HG03108 (cell line): ENCODE measurements at regions not wholly inside any gene's neighbourhood (a gene's known extent, or its start where the extent isn't known, plus 50 kb on each side); places are given as distances from the start of the nearest gene placed in this dataset.

Experiments
- ATAC-seq: cut with Tn5 transposase; IDR thresholded peaks from one replicate; pipeline ENCODE4 v1.9.1; 2021; ENCODE audit warnings: moderate library complexity; ENCODE audit not compliant: unreplicated experiment

DNA sequence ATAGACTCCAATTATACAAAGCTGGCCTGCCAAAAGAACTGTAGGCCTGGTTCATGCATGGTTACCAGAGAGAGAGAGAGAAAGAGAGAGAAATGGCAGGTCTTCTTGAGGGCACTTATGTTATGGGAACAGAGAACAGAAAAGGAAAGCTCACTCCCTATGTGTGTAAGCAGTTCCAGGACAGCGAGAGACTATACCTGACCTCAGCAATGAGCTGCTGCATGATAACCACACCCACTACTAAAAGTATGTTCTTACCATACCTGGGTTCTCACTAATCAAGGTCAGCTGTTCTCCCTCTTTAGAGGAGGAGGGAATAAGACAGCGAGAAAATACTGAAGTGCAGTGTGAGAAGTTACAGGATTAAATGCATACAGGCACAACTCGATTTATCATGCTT lies 583.3 kb downstream of the GBA3 start:
- ATAC-seq, result no peak

DNA sequence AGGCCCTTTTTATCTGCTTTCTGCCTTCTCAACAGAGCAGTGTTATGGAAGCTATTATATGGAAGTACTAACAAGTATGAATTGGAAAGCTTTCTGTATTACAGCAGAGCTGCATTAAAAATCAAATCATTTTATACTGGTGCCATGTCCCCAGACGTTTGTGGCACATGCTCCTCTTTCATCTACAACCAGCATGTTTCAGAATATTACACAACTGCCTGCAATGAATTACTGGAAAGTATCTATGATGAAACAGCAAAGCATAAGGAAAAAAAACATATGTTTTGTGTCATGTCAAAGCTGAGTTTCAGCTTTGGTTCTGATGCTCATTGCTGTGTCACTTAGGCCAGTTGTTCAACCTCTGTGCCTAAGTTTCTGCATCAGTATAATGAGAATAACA lies 576.8 kb downstream of the GBA3 start:
- ATAC-seq, result no peak

DNA sequence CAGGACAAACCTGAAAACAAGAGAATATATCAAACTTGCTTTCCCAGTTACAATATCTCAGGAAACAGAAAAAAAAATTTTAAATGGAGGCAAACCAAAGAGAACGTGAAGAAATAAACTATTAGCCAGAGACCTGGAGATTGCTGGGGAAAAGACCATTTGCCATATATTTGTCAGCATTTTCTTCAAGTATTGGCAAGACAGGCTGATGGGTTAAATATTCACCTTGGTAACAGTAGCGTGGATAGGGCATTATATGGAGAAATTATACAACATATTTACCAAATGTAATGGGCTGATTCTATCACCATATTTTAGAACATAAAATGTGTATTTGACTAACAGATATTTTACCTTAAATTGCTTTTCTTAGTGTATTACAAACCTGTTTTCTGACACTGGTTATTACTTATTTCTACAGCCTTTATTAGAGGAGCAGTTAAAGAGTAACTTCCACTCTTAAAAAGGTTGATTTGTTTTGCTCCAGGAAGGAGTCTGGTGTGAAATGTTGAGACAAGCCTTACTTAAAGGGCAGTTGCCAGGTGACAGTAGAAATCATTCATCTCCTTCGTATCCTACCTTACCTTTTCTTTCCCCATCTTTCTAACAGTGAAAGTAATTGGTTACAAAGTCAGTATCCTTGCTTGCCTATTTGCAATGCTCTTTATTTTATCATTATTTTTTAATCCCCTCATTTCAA lies 575.5 kb downstream of the GBA3 start:
- no peak for ATAC-seq

DNA sequence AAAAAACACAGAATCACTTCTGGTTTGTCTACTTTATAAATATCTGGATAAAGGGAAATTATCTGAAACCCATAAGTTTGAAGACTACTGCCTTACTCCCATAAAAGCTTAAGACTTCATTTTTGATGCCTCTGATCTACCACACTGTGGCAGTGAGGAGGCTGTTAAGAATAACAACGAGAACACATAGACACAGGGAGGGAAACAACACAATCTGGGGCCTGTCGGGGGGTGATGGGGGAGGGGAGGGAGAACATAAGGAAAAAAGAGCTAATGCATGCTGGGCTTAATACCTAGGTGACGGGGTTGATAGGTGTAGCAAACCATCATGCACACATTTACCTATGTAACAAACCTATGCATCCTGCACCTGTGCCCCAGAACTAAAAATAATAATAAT lies 573.7 kb downstream of the GBA3 start:
- ATAC-seq, result no peak

DNA sequence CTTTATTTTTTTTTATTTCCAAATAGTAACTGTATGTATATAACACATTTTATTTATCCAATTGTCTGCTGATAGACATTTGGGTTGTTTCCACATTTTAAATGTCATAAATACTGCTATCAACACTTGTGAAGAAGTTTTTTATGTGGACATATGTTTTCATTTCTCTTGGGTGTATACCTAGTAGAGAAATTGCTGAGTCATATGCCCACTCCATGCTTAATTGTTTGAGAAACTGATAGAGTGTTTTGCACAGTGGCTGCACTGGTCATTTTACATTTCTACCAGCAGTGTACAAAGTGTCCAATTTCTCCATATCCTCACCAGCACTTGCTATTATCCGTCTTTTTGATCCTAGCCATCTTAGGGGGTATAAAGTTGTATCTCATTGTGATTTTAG lies 567.8 kb downstream of the GBA3 start:
- ATAC-seq, result no peak

DNA sequence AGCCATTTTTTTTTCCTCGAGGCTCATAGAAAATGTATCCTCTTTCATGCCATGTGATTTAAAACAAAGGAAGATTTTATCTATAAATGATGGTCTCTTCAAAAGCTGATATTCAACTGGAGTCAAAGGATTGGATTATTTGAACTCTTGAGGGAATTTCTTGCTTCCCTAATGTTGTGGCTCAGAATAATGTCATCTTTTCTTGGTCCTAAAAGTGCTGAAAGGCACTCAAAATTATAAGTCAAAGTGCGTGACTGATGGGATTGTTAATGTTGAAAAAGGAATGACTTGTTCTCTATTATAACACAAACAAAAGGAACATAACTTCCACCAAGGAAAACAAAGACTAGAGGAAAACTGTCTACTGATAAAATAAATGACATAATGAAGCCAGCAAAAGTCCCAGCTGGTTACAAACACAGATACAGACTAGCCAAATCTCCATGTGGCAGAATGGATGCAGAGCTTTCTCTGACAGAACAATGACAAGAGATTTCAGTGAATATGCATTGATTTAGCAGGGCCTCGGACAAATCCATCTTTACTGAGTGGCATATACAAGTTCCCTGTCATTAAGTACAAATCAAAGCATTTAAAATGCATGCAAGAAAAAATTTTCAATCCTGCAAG lies 552.6 kb downstream of the GBA3 start:
- no peak for ATAC-seq

DNA sequence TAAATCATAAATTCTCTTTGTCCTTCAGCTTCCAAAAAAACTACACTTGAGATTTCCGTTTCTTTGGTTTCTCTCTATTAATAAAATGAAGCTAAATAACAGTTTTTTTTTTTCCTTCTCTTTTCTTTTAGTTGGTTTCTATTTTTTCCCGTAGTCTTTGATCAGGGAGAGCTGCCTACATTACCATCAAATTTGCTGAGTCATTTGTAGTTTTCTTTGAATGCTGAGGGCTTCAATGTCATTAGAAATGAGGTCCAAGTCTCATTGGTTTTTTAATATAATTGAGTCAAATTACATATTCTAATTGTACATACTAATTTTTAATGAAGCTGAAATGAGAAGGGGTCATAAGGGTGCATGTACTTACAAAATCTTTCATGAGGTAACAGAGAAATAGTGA lies 550.2 kb downstream of the GBA3 start:
- ATAC-seq, result no peak

DNA sequence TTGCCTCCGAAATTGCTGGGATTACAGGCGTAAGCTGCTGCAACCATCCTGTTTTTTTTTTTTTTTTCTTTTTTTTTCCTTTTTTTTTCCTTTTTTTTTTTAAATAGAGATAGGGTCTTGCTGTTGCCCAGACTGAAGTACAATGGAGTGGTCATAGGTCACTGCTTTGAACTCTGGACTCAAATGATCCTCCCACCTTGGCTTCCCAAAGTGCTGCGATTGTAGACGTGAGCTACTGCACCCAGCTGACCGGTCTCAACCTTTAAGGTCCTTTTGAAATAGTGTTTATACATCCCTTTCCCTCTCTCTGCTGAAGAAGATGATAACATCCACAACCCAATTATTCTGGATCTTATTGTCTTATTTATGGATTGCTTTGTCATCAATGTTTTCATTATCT lies 548.7 kb downstream of the GBA3 start:
- ATAC-seq, result no peak

DNA sequence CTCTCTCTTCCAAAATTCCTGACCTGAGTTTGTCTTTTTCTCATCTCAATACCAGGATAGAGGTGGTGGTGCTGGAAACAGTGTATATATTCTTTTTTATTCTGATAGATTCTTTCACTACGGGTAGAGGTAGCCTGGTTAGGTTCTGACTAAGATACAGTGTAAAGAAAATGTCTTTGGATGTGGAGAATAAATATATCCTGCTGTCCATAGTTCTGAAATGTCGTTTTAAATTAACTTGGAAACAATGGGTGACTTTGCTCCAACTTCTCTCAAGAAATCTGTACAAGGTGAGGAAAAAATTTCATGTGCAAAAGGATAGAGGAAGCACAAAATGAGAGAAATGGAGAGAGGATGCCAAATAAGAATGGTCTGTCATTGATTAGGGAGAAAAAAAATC lies 546.1 kb downstream of the GBA3 start:
- ATAC-seq, result no peak

DNA sequence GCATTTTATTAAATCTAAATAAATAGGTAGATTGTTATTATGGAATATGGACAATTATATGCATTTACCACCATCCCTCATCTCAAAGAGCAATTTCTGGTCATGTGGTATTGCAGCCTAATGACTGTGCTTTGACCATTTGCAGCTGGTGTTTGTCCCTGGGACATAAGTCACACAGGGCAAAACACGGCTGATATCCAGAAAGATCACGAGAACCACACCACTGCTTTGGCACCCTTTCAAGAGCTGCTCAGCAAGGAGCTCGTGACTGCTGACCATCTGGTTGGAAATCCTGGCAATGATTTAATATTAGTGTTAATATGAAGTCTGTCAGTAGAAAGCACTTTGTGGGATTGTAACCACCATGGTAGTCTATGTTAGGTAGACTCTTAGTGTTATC lies 545.0 kb downstream of the GBA3 start:
- no peak for ATAC-seq

DNA sequence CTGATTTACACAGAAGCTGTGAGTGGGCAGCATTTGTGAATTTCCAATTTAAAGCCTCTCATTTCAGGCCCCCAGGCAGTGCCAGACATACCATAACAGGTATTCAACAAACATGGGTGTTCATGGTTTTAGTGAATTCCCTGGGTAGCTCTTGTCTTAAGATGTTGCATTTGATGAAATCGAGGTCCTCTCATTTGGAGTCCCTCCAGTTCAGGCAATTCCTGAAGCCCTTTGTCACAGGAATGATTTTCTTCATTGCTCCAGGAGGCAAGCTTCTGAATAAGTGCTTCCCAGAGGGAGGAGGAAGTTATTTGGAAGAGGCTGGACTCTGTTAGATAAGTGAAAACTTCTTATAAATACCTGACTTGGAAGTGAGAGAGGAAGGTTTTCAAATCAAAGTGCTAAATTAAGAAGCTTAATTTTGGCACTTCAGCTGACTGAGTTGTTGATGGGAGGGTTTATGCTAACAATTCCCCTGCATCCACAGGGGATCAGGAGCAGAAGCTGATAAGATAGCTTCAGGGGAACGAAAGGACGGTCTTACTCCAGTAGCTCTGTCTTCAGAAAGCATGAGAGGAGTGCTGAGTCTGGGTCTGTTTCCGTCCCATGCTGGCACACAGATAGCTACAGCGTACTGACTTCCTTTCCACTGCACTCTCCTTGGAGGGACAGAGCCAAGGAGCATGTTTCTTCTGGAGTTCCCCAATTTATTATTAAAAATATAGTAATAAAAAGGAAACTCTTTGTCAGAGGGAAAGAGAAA lies 543.1 kb downstream of the GBA3 start:
- no peak for ATAC-seq

DNA sequence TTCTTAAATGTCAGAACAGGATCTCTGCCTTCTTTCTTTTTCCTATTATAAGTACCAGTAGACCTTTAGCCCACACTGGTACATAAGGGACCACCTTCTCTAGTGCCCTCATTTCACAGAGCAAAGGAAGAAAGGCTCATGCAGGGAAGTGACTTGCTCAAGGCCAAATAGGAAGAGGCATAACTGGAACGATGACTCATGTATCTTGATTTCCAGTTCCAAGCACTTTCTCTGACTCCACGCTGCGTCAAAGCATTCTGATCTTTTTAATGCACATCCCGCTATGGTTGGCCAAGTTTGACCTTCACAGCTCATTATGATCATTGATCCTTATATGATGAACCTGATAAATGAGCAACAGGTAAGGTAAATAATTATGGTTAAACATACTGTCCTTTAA lies 542.0 kb downstream of the GBA3 start:
- ATAC-seq, result no peak

DNA sequence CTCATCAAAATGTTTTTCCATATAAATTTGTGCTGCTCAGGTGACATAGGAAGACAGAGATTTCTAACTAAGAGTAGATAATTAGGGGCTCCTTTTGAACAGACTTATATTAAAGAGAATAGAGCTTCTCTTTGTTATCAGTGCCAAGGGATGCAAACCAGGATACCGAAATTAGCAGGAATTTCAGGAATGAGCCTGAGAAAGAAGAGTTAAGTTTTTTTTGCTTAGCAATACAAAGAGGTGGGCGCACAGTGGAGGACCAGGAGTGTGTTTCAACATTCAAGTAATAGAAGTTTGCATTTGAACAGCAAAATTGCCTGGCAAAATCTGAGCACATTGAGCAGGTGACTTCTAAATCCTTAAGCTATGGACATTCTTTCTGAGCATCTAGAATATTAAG lies 541.3 kb downstream of the GBA3 start:
- no peak for ATAC-seq

DNA sequence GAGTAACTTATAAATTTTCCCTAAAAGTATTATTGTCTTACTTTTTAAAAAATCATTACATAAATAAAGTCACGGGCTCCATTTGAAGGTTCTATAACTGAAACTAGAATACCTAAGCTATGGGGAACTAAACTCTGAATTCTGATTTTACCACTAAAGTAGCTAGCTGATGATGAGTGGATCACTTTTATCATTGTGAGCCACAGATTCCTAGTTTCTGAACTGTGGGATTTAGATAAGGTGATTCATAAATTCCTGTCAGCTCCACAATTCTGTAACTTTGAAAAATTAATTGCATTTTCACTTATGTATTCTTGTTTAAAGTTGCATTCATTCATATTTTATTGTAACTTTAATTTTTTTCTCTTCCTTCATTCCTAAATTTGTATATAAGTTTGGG lies 540.9 kb downstream of the GBA3 start:
- ATAC-seq, result no peak

DNA sequence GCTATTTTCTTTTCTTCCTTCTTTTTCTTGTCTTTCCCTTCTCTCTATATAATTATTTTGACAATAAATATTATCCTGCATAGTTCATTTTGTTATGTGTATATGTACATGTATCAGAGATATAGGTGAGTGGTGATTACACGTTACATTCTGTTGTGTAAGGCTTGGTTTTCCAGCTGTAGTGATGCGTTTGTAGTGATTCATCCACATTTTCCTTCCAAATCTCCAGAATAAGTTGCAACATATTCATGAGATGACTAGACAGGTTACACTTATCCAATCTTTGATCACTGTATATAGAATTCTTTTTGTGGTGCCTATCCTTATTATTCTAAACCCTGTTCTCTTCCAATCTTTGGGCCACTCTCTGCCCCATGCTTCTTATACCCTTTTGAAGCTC lies 540.2 kb downstream of the GBA3 start:
- no peak for ATAC-seq

DNA sequence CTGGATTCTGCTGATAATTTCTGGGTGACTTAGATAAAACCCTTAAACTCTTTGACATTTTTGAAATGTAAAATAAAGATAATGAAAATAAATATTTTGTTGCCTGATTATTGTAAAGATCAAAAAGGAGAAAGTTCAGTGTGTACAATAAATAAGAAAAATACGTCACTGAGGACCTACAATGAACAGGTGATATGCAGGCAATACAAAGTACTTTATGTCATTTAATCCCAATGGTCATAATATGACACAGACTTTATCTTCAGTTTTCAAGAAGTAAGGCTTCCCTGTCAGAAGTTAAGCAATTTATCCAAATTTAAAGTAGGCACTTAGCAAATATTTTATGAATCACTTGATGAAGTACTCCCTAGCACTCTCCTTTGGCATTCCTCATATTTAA lies 532.8 kb downstream of the GBA3 start:
- ATAC-seq, result no peak

DNA sequence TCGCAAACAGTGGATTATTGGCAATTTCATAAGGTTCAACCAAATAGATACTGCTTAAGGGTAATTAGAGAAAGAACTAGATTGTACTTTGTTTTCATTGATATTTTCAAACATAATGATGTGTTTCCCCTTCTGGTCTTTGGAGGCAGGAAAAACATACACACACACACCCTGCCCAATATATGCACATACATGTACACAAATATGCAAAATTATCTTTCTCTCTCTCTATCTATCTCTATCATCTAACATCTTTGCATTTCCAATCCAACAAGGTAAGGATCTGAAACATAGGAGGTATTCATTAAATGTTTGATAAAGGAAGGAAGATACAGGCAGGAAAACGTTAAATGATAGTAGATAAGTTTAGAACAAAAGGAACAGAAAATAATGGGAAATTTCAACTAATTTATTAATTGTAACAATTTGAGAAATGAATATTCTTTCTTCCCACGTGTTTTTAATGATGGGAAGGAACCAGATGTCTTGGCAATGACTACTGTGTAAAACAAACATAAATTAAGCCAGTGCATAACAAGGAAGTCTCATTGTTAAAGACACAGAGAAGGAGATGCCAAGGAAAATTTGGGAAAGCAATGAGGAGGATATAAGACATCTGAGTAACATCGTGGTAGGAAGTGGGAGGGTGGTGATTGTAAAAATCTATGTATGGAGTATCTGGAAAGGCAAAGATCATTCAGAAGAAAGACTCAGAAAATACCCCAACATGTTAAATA lies 532.1 kb downstream of the GBA3 start:
- ATAC-seq, result no peak

DNA sequence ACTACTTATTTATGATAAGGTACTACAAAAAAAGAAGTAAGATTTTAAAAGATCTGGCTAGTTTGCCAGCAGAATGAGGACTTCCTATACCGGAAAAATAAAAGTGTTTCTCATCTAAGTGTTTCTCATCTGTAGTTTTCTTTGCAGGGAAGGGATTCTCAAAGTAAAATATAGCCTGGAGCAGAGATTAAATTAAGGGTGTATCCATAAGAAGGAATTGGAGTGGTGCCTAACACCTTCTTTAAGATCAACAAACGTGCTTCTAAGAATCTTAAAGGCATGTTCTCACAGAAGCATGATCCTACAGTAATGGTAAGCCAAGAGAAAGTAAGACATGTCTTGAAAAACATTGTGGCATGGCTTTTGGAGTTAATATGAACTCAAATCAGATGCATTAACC lies 528.2 kb downstream of the GBA3 start:
- no peak for ATAC-seq

DNA sequence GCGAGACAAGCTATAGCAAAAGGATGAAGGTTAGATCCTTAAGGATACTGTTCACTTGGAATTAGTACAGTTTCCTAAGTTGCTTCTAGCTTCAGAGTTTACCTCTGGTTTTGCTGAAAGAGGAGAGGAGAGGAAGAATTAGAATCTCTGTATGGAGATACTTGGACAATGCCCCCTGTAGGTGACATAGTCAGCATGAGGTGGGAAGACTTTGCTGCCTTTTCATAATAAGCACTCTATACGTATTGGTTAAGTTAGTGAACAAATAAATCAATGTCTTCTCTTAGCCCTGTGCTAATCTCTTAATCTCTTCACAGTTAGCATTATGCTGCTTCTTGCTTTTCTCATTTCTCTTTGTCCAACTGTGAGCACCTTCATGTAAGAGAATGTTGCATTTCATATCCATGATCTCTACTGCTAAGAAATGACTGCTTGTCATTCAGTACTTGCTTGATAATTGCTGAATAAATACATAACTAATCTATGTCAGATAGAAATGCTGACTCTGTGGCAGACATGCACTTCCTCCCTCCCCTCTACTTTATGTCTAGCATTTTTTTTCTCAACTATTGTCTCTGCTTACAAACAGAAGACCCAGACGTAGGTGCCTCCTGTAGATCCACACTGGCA lies 527.2 kb downstream of the GBA3 start:
- no peak for ATAC-seq

DNA sequence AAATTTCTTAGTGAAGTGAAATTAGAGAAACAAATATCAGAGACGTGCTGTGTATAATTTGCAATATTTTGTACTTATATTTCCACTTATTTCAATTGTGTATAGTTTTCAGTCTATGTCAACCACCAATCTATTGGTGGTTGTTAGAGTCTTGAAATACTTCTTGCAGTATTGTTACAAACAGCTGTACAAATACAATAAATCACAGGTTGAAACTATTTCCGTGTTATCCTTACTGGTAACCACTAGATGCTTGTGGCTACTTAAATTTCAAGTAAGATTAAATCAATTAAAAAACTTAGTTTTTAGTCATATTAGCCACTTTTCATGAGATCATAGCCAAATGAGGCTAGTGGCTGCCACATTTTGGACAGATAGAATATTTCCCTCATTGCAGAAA lies 520.5 kb downstream of the GBA3 start:
- ATAC-seq, result no peak

DNA sequence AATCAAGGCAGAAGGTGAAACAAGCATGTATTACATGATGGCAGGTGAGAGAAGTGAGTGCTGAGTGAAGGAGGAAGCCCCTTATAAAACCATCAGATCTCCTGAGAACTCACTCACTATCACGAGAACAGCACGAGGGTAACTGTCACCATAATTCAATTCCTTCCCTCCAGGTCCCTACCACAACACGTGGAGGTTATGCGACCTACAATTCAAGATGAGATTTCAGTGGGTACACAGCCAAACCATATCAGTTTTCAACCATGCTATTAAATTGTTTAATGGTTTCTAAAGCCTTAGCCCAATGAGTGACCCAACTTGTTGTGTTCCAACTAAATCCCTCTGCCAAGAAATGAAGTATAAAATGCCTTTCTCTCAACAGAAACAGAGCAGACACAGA lies 519.8 kb downstream of the GBA3 start:
- no peak for ATAC-seq
